ENCODE measurements at regions not wholly inside any gene's neighbourhood (a gene's known extent, or its start where the extent isn't known, plus 50 kb on each side); places are given as distances from the start of the nearest gene placed in this dataset.

DNA sequence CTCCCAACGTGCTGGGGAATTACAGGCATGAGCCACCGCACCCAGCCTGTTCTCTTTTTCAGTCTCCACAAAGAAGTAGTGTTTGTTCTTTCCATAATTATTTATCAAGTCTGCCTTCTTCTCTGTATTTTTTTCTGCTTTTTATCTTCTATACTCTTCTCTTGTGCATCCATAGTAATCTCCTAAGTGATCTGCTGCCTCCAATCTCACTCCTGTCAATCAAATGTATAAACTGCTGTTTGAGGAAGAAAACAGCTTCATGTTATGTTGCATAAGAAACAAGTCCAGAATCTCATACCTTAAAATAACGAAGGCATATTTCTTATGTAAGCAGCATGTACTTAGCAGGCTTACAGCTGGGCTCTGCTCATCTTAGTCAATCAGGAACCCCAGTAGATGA lies 801.6 kb upstream of the NR2F2 start:
- no peaks in the 10 kb centered on the region for H3K27me3 Mint-ChIP-seq (ENCODE audit: unreplicated experiment)
- DNase-seq: no peak
- CTCF ChIA-PET: no interaction called here
- BruUV-seq (replicated peaks): no TSS peak
- no peaks in the 10 kb centered on the region for H3K36me3 Mint-ChIP-seq (ENCODE audit: insufficient read depth, unreplicated experiment)
- intact Hi-C loops (cut with micrococcal nuclease; ENCODE audit: unreplicated experiment): no loop called here
- no peak overlapping the region for H3K4me3 Mint-ChIP-seq (ENCODE audit: low read depth, unreplicated experiment)
- no peaks in the 10 kb centered on the region for H3K9me3 Mint-ChIP-seq (ENCODE audit: low read depth, unreplicated experiment)
- no peaks in the 10 kb centered on the region for H3K4me1 Mint-ChIP-seq (ENCODE audit: low read depth, unreplicated experiment)
- no peak overlapping the region for H3K27ac Mint-ChIP-seq (ENCODE audit: unreplicated experiment)
- TF ChIP-seq, protein P1, sequence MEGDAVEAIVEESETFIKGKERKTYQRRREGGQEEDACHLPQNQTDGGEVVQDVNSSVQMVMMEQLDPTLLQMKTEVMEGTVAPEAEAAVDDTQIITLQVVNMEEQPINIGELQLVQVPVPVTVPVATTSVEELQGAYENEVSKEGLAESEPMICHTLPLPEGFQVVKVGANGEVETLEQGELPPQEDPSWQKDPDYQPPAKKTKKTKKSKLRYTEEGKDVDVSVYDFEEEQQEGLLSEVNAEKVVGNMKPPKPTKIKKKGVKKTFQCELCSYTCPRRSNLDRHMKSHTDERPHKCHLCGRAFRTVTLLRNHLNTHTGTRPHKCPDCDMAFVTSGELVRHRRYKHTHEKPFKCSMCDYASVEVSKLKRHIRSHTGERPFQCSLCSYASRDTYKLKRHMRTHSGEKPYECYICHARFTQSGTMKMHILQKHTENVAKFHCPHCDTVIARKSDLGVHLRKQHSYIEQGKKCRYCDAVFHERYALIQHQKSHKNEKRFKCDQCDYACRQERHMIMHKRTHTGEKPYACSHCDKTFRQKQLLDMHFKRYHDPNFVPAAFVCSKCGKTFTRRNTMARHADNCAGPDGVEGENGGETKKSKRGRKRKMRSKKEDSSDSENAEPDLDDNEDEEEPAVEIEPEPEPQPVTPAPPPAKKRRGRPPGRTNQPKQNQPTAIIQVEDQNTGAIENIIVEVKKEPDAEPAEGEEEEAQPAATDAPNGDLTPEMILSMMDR (IDR thresholded peaks at IDR 0.05; ENCODE audit: unreplicated experiment): no peak

DNA sequence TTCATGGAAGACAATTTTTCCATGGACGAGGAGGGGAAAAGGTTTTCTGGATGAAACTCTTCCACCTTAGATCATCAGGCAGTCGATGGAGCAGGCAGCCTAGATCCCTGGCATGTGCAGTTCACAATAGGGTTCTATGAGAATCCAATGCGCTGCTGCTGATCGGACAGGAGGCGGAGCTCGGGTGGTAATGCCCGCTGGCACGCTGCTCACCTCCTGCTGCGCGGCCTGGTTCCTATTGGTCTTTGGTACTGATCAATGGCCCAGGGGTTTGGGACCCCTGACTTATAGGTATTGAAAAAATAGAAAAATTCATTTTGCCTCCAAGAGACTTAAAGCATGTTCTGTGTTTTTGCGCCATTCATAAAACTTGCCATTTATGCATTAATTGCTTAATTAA lies 793.9 kb upstream of the NR2F2 start:
- intact Hi-C loops (cut with micrococcal nuclease; ENCODE audit: unreplicated experiment): no loop called here
- Mint-ChIP-seq H3K9me3 (ENCODE audit: low read depth, unreplicated experiment) (no peaks in the 10 kb centered on the region), H3K4me3 (ENCODE audit: low read depth, unreplicated experiment) (no peak overlapping the region), H3K36me3 (ENCODE audit: insufficient read depth, unreplicated experiment) (no peaks in the 10 kb centered on the region), H3K4me1 (ENCODE audit: low read depth, unreplicated experiment) (peaks cover 14% of the 10 kb centered on the region), H3K27me3 (ENCODE audit: unreplicated experiment) (no peaks in the 10 kb centered on the region), H3K27ac (ENCODE audit: unreplicated experiment) (no peak overlapping the region)
- DNase-seq: no peak
- TF ChIP-seq, protein P1 (IDR thresholded peaks at IDR 0.05; ENCODE audit: unreplicated experiment): no peak
- CTCF ChIA-PET: no interaction called here
- no TSS peak for BruUV-seq (replicated peaks)

DNA sequence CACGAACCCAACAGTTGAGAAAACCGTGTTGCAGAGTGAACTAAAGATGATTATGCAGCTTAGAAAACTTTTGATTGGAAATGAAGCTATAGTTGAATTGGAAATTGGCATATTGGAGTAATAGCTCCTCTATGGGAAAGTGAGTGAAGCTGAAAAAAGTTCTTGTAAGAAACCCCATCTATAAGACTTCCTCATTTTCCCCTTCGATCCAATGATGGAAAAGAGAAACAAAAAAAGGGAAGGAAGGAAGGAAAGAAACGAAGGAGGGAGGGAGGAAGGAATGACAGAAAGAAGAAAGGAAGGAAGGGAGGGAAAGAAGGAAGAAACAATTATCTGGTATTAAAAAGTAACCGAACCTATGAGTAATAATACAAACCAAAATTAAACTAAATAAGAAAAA lies 791.8 kb upstream of the NR2F2 start:
- Mint-ChIP-seq H3K9me3 (ENCODE audit: low read depth, unreplicated experiment) (no peaks in the 10 kb centered on the region), H3K4me1 (ENCODE audit: low read depth, unreplicated experiment) (peaks cover 14% of the 10 kb centered on the region), H3K36me3 (ENCODE audit: insufficient read depth, unreplicated experiment) (no peaks in the 10 kb centered on the region), H3K27ac (ENCODE audit: unreplicated experiment) (no peak overlapping the region), H3K27me3 (ENCODE audit: unreplicated experiment) (no peaks in the 10 kb centered on the region), H3K4me3 (ENCODE audit: low read depth, unreplicated experiment) (no peak overlapping the region)
- no peak for DNase-seq
- TF ChIP-seq, protein P1 (IDR thresholded peaks at IDR 0.05; ENCODE audit: unreplicated experiment): no peak
- CTCF ChIA-PET: no interaction called here
- BruUV-seq (replicated peaks): no TSS peak
- intact Hi-C loops (cut with micrococcal nuclease; ENCODE audit: unreplicated experiment): no loop called here

DNA sequence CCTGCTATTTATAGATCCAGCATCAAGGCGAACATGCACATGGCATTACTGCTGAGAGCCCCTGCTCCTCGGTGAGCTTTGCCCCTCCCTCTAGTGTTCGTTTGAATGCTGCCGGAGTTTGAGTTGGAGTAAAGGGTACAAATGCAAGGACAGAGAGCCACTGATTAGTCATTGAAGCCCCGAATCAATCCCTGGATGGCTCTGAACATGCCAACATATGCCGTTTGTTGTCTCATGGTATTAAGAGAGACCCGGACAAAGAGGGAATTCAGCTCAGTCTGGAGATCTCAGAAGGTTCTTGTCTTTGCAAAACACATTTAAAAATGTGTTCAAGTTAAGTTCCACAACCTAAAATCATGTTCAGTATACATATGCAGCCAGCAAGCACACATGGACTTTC lies 789.2 kb upstream of the NR2F2 start:
- peaks cover 4% of the 10 kb centered on the region for H3K4me1 Mint-ChIP-seq (ENCODE audit: low read depth, unreplicated experiment)
- TF ChIP-seq, protein P1 (IDR thresholded peaks at IDR 0.05; ENCODE audit: unreplicated experiment): no peak
- DNase-seq: no peak
- peaks cover 4% of the 10 kb centered on the region for H3K9me3 Mint-ChIP-seq (ENCODE audit: low read depth, unreplicated experiment)
- CTCF ChIA-PET: interaction anchor here (0.6 kb wide), 1 partner anchor 1246 kb away, joined by 4 read pairs; no protein-coding TSS in a partner anchor
- intact Hi-C loops (cut with micrococcal nuclease; ENCODE audit: unreplicated experiment): no loop called here
- no peak overlapping the region for H3K27ac Mint-ChIP-seq (ENCODE audit: unreplicated experiment)
- H3K36me3 Mint-ChIP-seq (ENCODE audit: insufficient read depth, unreplicated experiment): no peaks in the 10 kb centered on the region
- no TSS peak for BruUV-seq (replicated peaks)
- no peak overlapping the region for H3K4me3 Mint-ChIP-seq (ENCODE audit: low read depth, unreplicated experiment)
- no peaks in the 10 kb centered on the region for H3K27me3 Mint-ChIP-seq (ENCODE audit: unreplicated experiment)

Data from Calu3 (cell line).